ENCODE measurements at regions not wholly inside any gene's neighbourhood (a gene's known extent, or its start where the extent isn't known, plus 50 kb on each side); places are given as distances from the start of the nearest gene placed in this dataset.

DNA sequence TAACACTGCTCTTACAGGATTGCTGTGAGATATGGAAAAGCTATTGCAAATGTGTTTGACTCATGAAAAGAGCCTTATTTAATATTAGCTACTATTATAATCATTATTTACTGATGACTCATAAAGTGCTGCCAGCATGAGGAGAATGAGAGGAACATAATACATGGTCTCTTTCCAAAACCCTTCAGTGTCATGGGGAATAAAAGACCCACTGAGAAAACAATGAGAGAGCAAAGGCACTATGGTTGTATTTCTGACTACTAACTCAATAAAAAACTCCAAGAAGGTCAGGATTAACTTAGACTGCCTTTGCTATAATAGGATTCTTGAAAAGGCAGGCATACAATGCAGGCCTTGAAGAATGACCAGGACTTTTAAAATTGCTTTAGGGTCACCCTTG, 633.5 kb downstream of the DTWD2 start:
- Histone ChIP-seq H3K9me3 (ENCODE audit: control insufficient read depth in 4 of 4, insufficient read depth in 3 of 4, low read length in 3 of 4) (peaks cover 0 to 2% (median 0%) of the 10 kb centered on the region in 4 donors), H3K4me3 (no peak overlapping the region), H3K4me1 (ENCODE audit: control insufficient read depth in 5 of 5, insufficient read depth in 5 of 5, low read length in 5 of 5) (peaks cover 0 to 2% (median 0%) of the 10 kb centered on the region in 5 donors), H3K36me3 (ENCODE audit: control insufficient read depth in 4 of 4, insufficient read depth in 4 of 4, low read length in 4 of 4) (no peaks in the 10 kb centered on the region), H3K27ac (ENCODE audit: low read depth in 1 of 2, low read length in 1 of 2) (no peak overlapping the region), H3K27me3 (ENCODE audit: control insufficient read depth in 3 of 3, insufficient read depth in 3 of 3, low read length in 2 of 3) (peaks cover 0 to 20% (median 0%) of the 10 kb centered on the region in 3 donors), H3K9ac (ENCODE audit: insufficient read depth in 1 of 2, low read length in 2 of 2) (no peak overlapping the region)
- DNase-seq, result no peak
- no peak for ATAC-seq (ENCODE audit: insufficient read depth, low FRiP score)
- TF ChIP-seq, protein P1, sequence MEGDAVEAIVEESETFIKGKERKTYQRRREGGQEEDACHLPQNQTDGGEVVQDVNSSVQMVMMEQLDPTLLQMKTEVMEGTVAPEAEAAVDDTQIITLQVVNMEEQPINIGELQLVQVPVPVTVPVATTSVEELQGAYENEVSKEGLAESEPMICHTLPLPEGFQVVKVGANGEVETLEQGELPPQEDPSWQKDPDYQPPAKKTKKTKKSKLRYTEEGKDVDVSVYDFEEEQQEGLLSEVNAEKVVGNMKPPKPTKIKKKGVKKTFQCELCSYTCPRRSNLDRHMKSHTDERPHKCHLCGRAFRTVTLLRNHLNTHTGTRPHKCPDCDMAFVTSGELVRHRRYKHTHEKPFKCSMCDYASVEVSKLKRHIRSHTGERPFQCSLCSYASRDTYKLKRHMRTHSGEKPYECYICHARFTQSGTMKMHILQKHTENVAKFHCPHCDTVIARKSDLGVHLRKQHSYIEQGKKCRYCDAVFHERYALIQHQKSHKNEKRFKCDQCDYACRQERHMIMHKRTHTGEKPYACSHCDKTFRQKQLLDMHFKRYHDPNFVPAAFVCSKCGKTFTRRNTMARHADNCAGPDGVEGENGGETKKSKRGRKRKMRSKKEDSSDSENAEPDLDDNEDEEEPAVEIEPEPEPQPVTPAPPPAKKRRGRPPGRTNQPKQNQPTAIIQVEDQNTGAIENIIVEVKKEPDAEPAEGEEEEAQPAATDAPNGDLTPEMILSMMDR (IDR thresholded peaks at IDR 0.05; ENCODE audit: control extremely low read depth, extremely low read depth), result no peak

DNA sequence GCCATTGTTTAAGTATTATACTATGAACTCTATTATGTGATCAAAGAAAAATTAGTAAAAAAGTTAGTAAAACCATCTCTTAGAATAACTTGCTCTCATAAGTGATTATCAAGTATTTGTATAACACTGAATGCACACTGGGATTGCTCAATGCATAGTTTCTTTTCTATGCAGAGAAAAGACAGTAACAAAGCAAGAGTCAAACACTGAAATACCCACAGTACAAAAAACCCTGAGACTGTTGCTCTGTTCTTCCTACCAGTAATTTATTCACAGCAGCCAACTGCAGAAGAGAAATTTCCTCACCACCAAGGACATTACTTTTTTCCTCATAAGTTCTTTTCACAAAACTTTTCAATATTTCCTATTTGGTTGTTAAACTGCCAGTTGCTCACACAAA, 634.4 kb downstream of the DTWD2 start:
- Histone ChIP-seq H3K4me3 (no peak overlapping the region), H3K4me1 (ENCODE audit: control insufficient read depth in 5 of 5, insufficient read depth in 5 of 5, low read length in 5 of 5) (peaks cover 0 to 2% (median 0%) of the 10 kb centered on the region in 5 donors), H3K36me3 (ENCODE audit: control insufficient read depth in 4 of 4, insufficient read depth in 4 of 4, low read length in 4 of 4) (no peaks in the 10 kb centered on the region), H3K9ac (ENCODE audit: insufficient read depth in 1 of 2, low read length in 2 of 2) (no peak overlapping the region), H3K27ac (ENCODE audit: low read depth in 1 of 2, low read length in 1 of 2) (no peak overlapping the region), H3K27me3 (ENCODE audit: control insufficient read depth in 3 of 3, insufficient read depth in 3 of 3, low read length in 2 of 3) (peaks cover 0 to 20% (median 0%) of the 10 kb centered on the region in 3 donors), H3K9me3 (ENCODE audit: control insufficient read depth in 4 of 4, insufficient read depth in 3 of 4, low read length in 3 of 4) (peaks cover 0 to 2% (median 0%) of the 10 kb centered on the region in 4 donors)
- TF ChIP-seq, protein P1 (IDR thresholded peaks at IDR 0.05; ENCODE audit: control extremely low read depth, extremely low read depth), result no peak
- ATAC-seq (ENCODE audit: insufficient read depth, low FRiP score) (no peak), DNase-seq (peak in 1 of 3 donors; percentile 28)

DNA sequence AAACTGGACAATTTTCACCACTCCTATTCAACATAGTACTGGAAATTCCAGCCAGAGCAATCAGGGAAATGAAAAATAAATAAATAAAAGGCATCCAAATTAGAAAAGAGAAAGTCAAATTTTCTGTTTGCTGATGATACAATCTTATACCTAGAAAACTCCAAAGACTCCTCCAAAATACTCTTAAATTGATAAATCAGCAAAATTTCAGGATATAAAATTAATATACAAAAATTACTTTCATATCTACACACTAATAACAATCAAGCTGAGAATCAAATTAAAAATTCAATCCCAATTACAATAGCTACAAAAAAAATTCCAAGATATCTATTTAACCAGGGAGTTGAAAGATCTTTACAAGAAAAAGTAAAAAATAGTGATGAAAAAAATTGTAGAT, 651.9 kb downstream of the DTWD2 start:
- DNase-seq (no peak), ATAC-seq (ENCODE audit: insufficient read depth, low FRiP score) (no peak)
- Histone ChIP-seq H3K27ac (ENCODE audit: low read depth in 1 of 2, low read length in 1 of 2) (no peak overlapping the region), H3K27me3 (ENCODE audit: control insufficient read depth in 3 of 3, insufficient read depth in 3 of 3, low read length in 2 of 3) (peaks cover 0 to 6% (median 0%) of the 10 kb centered on the region in 3 donors), H3K9me3 (ENCODE audit: control insufficient read depth in 4 of 4, insufficient read depth in 3 of 4, low read length in 3 of 4) (no peaks in the 10 kb centered on the region), H3K4me1 (ENCODE audit: control insufficient read depth in 5 of 5, insufficient read depth in 5 of 5, low read length in 5 of 5) (no peaks in the 10 kb centered on the region), H3K4me3 (no peak overlapping the region), H3K36me3 (ENCODE audit: control insufficient read depth in 4 of 4, insufficient read depth in 4 of 4, low read length in 4 of 4) (no peaks in the 10 kb centered on the region), H3K9ac (ENCODE audit: insufficient read depth in 1 of 2, low read length in 2 of 2) (no peak overlapping the region)
- TF ChIP-seq, protein P1 (IDR thresholded peaks at IDR 0.05; ENCODE audit: control extremely low read depth, extremely low read depth), result no peak

DNA sequence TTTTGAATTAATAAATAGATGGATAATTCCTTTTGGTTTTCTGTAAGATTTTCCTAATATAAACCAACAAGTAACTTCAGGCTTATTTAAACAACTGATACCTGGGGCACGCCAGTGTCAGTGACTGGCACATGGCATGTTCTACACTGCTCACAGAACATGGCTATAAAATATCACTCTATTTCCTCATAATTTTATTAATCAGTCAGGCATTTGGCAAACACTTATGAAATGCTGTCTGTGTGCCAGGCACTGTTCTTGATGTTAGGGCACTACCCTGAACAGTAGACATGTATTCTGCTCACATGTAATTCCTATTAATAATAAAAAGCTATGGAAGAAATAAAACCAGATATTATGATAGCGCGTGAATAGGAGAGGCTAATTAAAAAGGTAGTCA, 661.0 kb downstream of the DTWD2 start:
- H3K4me1 ChIP-seq (ENCODE audit: control insufficient read depth in 5 of 5, insufficient read depth in 5 of 5, low read length in 5 of 5), result no peaks in the 10 kb centered on the region
- H3K9me3 ChIP-seq (ENCODE audit: control insufficient read depth in 4 of 4, insufficient read depth in 3 of 4, low read length in 3 of 4), result peaks cover 0 to 3% (median under 1%) of the 10 kb centered on the region in 4 donors
- no peak overlapping the region for H3K9ac ChIP-seq (ENCODE audit: insufficient read depth in 1 of 2, low read length in 2 of 2)
- TF ChIP-seq, protein P1 (IDR thresholded peaks at IDR 0.05; ENCODE audit: control extremely low read depth, extremely low read depth), result no peak
- WGBS, 2 donors, result 91% methylated on average over 3 of the region's 3 CpGs
- H3K27ac ChIP-seq (ENCODE audit: low read depth in 1 of 2, low read length in 1 of 2), result no peak overlapping the region
- no peak overlapping the region for H3K4me3 ChIP-seq
- ATAC-seq (ENCODE audit: insufficient read depth, low FRiP score) (peak; percentile 77), DNase-seq (no peak)
- no peaks in the 10 kb centered on the region for H3K27me3 ChIP-seq (ENCODE audit: control insufficient read depth in 3 of 3, insufficient read depth in 3 of 3, low read length in 2 of 3)
- no peaks in the 10 kb centered on the region for H3K36me3 ChIP-seq (ENCODE audit: control insufficient read depth in 4 of 4, insufficient read depth in 4 of 4, low read length in 4 of 4)
